Panc1 (cell line): ENCODE measurements at regions not wholly inside any gene's neighbourhood (a gene's known extent, or its start where the extent isn't known, plus 50 kb on each side); places are given as distances from the start of the nearest gene placed in this dataset.
"Not testable (repeated sequence)": the region's sequence is repeated elsewhere in the genome, so short reads cannot be mapped to it uniquely, and the experiment has no call there.

ENCODE experiments used
- ATAC-seq: fragments of 200-7000 bp; cut with Tn5 transposase; 2 replicates; pipeline ENCODE4 v1.9.1; 2020; ENCODE audit warnings: mild to moderate bottlenecking, moderate library complexity
- BruUV-seq: library from RNA; stranded (reverse); fragments of 400-500 nt; replicated peaks from 2 replicates; lab custom pipeline; 2021; lab: Mats Ljungman, UMichigan
- CTCF ChIA-PET: fragments of 300-600 bp; sonication (Branson Sonifier 250); formaldehyde crosslinking; loops from one replicate; lab custom pipeline; 2022; ENCODE audit warnings: antibody characterized with exemption; lab: Charles Lee
- POLR2A ChIA-PET: fragments of 300-600 bp; sonication (Branson Sonifier 250); formaldehyde crosslinking; loops from one replicate; lab custom pipeline; 2022; ENCODE audit warnings: antibody characterized with exemption; lab: Charles Lee
- DNase-seq: peaks from one replicate; pipeline ENCODE4 v3.0.0-alpha.2; 2010; ENCODE audit warnings: low read depth, low spot score
- H3K27ac ChIP-seq: 2 replicates; pipeline ENCODE4 v1.5.1; 2011; ENCODE audit warnings: mild to moderate bottlenecking, low read length, inconsistent platforms
- H3K27me3 ChIP-seq: fragments of 200-500 bp; sonication (Bioruptor generic); 2 replicates; pipeline ENCODE4 v1.6.0; 2014; ENCODE audit warnings: low read length, inconsistent platforms; ENCODE audit not compliant: control insufficient read depth, insufficient read depth
- H3K36me3 ChIP-seq: fragments of 200-500 bp; sonication (Bioruptor generic); 2 replicates; pipeline ENCODE4 v1.5.1; 2014; ENCODE audit warnings: inconsistent platforms, mild to moderate bottlenecking, low read length, moderate library complexity; ENCODE audit not compliant: control insufficient read depth, insufficient read depth
- H3K4me1 ChIP-seq: 2 replicates; pipeline ENCODE4 v1.5.1; 2011; ENCODE audit warnings: inconsistent platforms, mild to moderate bottlenecking, low read length, moderate library complexity; ENCODE audit not compliant: control insufficient read depth, insufficient read depth
- H3K4me3 ChIP-seq, 2 experiments: 2 replicates each; pipeline ENCODE4 v1.5.1; 2011 to 2012; ENCODE audit warnings: low read depth in 2 of 2, low read length in 2 of 2, mild to moderate bottlenecking in 2 of 2, inconsistent platforms in 1 of 2, moderate library complexity in 1 of 2
- H3K9me3 ChIP-seq: fragments of 200-500 bp; sonication (Bioruptor generic); 2 replicates; pipeline ENCODE4 v1.5.1; 2014; ENCODE audit warnings: low read depth, mild to moderate bottlenecking, inconsistent platforms, low read length, moderate library complexity; ENCODE audit not compliant: control insufficient read depth, insufficient read depth
- POLR2AphosphoS5 ChIP-seq: IDR thresholded peaks from 2 replicates; pipeline ENCODE4 v1.6.1; 2012; ENCODE audit warnings: mild to moderate bottlenecking, low read depth, low read length, moderate library complexity
- SIN3A ChIP-seq: IDR thresholded peaks from 2 replicates; pipeline ENCODE4 v1.6.1; 2012; ENCODE audit warnings: low read depth, mild to moderate bottlenecking, low read length, moderate library complexity, borderline replicate concordance; ENCODE audit not compliant: insufficient read depth
- TCF7L2 ChIP-seq: IDR thresholded peaks from 2 replicates; pipeline ENCODE4 v1.6.1; 2011; ENCODE audit warnings: mild to moderate bottlenecking, low read depth, low read length, inconsistent platforms
- in situ Hi-C: cut with HindIII; loops from 2 replicates; pipeline ENCODE4 v1.10.0; 2016; ENCODE audit warnings: low sequenced_read_pairs, low pct_unique_long_range_greater_than_20kb
- intact Hi-C: fragments of 100-400 bp; cut with micrococcal nuclease; formaldehyde crosslinking; loops from one replicate; pipeline ENCODE4 v1.10.0; 2022; ENCODE audit not compliant: unreplicated experiment
- TF ChIP-seq, protein P1 (sequence below), 2 experiments: IDR thresholded peaks; 2 replicates each; pipeline ENCODE4 v1.6.1; 2011 to 2012; ENCODE audit warnings: low read depth in 2 of 2, control low read depth in 1 of 2, low read length in 1 of 2, mild to moderate bottlenecking in 1 of 2, moderate library complexity in 1 of 2; ENCODE audit not compliant: insufficient read depth in 1 of 2
- TF ChIP-seq, protein P2 (sequence below): fragments of 450-650 bp; IDR thresholded peaks from 2 replicates; pipeline ENCODE4 v1.5.1; 2017; ENCODE audit warnings: mild to moderate bottlenecking

DNA sequence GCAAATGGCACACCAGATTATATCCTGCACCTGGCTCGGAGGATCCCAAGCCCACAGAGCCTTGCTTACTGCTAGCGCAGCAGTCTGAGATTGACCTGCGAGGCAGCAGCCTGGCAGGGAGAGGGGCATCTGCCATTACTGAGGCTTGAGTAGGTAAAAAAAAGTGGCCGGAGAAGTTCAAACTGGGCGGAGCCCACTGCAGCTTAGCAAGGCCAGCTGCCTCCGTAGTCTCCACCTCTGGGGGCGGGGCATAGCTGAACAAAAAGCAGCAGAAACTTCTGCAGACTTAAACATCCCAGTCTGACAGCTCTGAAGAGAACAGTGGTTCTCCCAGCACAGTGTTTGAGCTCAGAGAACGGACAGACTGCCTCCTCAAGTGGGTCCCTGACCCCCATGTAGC, 85.4 kb upstream of the TMEM170B start:
- CTCF ChIA-PET: not testable (repeated sequence)

DNA sequence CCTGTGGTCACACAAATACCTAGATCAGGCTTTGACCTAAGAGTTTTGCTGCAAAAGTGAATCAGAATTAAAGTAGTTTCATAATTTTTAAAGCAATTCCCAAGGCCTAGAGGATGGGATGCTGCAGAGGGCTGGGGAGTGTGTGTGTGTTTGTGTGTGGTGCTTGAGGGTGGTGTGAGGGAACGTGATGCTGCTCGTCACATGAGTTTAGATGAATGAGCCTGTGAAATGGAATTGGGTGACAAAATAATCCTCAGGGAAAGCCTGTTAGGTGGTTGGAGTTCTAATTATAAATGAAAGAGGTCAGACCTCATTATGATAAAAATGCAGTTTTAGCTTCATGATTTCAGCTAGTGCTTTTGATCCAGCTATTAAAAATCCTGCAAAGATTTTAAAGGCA, 87.5 kb upstream of the TMEM170B start:
- Histone ChIP-seq H3K36me3 (no peaks in the 10 kb centered on the region), H3K9me3 (peaks cover 3% of the 10 kb centered on the region; the same call in 1 of the 2 replicates), H3K27ac (no peak overlapping the region), H3K4me3 (no peak overlapping the region), H3K4me1 (no peaks in the 10 kb centered on the region), H3K27me3 (no peaks in the 10 kb centered on the region)
- intact Hi-C loops (no loop called here), in situ Hi-C loops (no loop called here)
- ChIA-PET CTCF (no interaction called here), POLR2A (interaction anchor here (0.8 kb wide), 1 partner anchor 18 kb away, joined by 3 read pairs; no protein-coding TSS in a partner anchor)
- TF ChIP-seq, protein P1, sequence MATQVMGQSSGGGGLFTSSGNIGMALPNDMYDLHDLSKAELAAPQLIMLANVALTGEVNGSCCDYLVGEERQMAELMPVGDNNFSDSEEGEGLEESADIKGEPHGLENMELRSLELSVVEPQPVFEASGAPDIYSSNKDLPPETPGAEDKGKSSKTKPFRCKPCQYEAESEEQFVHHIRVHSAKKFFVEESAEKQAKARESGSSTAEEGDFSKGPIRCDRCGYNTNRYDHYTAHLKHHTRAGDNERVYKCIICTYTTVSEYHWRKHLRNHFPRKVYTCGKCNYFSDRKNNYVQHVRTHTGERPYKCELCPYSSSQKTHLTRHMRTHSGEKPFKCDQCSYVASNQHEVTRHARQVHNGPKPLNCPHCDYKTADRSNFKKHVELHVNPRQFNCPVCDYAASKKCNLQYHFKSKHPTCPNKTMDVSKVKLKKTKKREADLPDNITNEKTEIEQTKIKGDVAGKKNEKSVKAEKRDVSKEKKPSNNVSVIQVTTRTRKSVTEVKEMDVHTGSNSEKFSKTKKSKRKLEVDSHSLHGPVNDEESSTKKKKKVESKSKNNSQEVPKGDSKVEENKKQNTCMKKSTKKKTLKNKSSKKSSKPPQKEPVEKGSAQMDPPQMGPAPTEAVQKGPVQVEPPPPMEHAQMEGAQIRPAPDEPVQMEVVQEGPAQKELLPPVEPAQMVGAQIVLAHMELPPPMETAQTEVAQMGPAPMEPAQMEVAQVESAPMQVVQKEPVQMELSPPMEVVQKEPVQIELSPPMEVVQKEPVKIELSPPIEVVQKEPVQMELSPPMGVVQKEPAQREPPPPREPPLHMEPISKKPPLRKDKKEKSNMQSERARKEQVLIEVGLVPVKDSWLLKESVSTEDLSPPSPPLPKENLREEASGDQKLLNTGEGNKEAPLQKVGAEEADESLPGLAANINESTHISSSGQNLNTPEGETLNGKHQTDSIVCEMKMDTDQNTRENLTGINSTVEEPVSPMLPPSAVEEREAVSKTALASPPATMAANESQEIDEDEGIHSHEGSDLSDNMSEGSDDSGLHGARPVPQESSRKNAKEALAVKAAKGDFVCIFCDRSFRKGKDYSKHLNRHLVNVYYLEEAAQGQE (IDR thresholded peaks at IDR 0.05; ENCODE audit: insufficient read depth in 1 of 2, low read depth in 2 of 2, low read length in 1 of 2): no peak
- TF ChIP-seq, protein P2, sequence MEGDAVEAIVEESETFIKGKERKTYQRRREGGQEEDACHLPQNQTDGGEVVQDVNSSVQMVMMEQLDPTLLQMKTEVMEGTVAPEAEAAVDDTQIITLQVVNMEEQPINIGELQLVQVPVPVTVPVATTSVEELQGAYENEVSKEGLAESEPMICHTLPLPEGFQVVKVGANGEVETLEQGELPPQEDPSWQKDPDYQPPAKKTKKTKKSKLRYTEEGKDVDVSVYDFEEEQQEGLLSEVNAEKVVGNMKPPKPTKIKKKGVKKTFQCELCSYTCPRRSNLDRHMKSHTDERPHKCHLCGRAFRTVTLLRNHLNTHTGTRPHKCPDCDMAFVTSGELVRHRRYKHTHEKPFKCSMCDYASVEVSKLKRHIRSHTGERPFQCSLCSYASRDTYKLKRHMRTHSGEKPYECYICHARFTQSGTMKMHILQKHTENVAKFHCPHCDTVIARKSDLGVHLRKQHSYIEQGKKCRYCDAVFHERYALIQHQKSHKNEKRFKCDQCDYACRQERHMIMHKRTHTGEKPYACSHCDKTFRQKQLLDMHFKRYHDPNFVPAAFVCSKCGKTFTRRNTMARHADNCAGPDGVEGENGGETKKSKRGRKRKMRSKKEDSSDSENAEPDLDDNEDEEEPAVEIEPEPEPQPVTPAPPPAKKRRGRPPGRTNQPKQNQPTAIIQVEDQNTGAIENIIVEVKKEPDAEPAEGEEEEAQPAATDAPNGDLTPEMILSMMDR: no peak
- TF ChIP-seq SIN3A (no peak), POLR2AphosphoS5 (no peak), TCF7L2 (no peak)
- no TSS peak for BruUV-seq
- DNase-seq: no peak
- ATAC-seq: no peak

More for the DNA sequence above, 85.4 kb upstream of the TMEM170B start:
- H3K4me3 ChIP-seq, POLR2A ChIA-PET, ATAC-seq, H3K27me3 ChIP-seq, intact Hi-C loops, H3K4me1 ChIP-seq, H3K36me3 ChIP-seq, BruUV-seq, in situ Hi-C loops, H3K9me3 ChIP-seq, H3K27ac ChIP-seq, DNase-seq: not testable (repeated sequence)

DNA sequence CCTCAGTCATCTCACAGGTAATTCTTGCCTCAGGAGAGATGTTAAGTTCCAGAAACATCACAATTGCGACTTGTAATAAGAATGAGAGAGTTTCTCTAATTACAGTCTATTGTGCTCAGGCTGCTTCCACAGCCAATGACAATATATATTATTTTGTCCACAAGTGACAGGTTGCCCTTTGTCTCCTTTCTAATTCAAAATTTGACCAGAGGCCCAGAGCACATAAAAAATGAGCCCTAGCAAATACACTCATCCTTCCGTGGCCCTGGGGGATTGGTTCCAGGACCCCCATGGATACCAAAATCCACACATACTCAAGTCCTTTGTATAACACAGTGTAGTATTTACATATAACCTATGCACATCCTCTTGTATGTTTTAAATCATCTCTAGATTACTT, 88.1 kb upstream of the TMEM170B start:
- intact Hi-C loops (no loop called here), in situ Hi-C loops (no loop called here)
- DNase-seq: no peak
- ChIA-PET CTCF (no interaction called here), POLR2A (no interaction called here)
- no peak for ATAC-seq
- Histone ChIP-seq H3K36me3 (no peaks in the 10 kb centered on the region), H3K27me3 (no peaks in the 10 kb centered on the region), H3K27ac (no peak overlapping the region), H3K4me1 (no peaks in the 10 kb centered on the region), H3K4me3 (no peak overlapping the region), H3K9me3 (peaks cover 3% of the 10 kb centered on the region; the same call in 1 of the 2 replicates)
- TF ChIP-seq, protein P1 (IDR thresholded peaks at IDR 0.05; ENCODE audit: insufficient read depth in 1 of 2, low read depth in 2 of 2, low read length in 1 of 2): no peak
- TF ChIP-seq TCF7L2: no peak
- BruUV-seq: no TSS peak
